OCI-LY7 (cell line): ENCODE measurements at regions not wholly inside any gene's neighbourhood (a gene's known extent, or its start where the extent isn't known, plus 50 kb on each side); places are given as distances from the start of the nearest gene placed in this dataset.

Experiments used
- CTCF ChIP-seq: fragments of 200-600 bp; sonication (generic); conservative IDR thresholded peaks from 2 replicates; pipeline ENCODE4 v1.5.1; 2014; ENCODE audit warnings: mild to moderate bottlenecking, antibody characterized with exemption, low read length, moderate library complexity, mixed read lengths
- EZH2phosphoT487 ChIP-seq: fragments of 200-600 bp; sonication (generic); IDR thresholded peaks from 2 replicates; pipeline ENCODE4 v1.6.1; 2018; ENCODE audit warnings: low read depth, borderline replicate concordance, mild to moderate bottlenecking, mixed run types, antibody characterized with exemption, low read length, moderate library complexity, mixed read lengths

- TF ChIP-seq CTCF (no peak), EZH2phosphoT487 (no peak)
Measured at GRCh38 chr6:92267335-92267734, 1152.0 kb downstream of the EPHA7 start.
